Adipose tissue (tissue), 3 donors: ENCODE measurements at regions not wholly inside any gene's neighbourhood (a gene's known extent, or its start where the extent isn't known, plus 50 kb on each side); places are given as distances from the start of the nearest gene placed in this dataset.
A peak's percentile ranks its signal among the peaks of the same experiment; 100 is the strongest.

Source experiments
- H3K27ac ChIP-seq: one replicate; pipeline ENCODE4 v1.5.1; 2013; ENCODE audit warnings: low read depth, low read length
- WGBS, 3 donors: extraction: QIAGEN DNeasy Blood & Tissue Kit; methylation state at CpG; one replicate each; pipeline ENCODE4 v1.1.7; 2013; 5-methylcytosine and 5-hydroxymethylcytosine counted together
- donor health status: healthy with polysubstance abuse.
- donor health status: Bipolar disorder and iron deficiency.
- donor health status: healthy.

GRCh38 chr2:64219149-64219548, 74.9 kb upstream of the PELI1 start:
- 54 to 71% (median 55%) methylated on average over 2 of the region's 2 CpGs for WGBS, 3 donors

GRCh38 chr2:64220265-64220664, 76.0 kb upstream of the PELI1 start:
- H3K27ac ChIP-seq, result peak overlapping the region; percentile 70
- 33 to 52% (median 36%) methylated on average over 1 of the region's 1 CpG for WGBS, 3 donors

More at GRCh38 chr2:64219149-64219548, 74.9 kb upstream of the PELI1 start:
- H3K27ac ChIP-seq, result no peak overlapping the region

GRCh38 chr2:64220894-64221617, 76.8 kb upstream of the PELI1 start:
- peak overlapping the region; percentile 70 for H3K27ac ChIP-seq
- WGBS, 3 donors, result 38 to 65% (median 46%) methylated on average over 4 of the region's 4 CpGs

GRCh38 chr2:64221935-64222334, 77.7 kb upstream of the PELI1 start:
- WGBS, 3 donors, result 82 to 90% (median 89%) methylated on average over 2 of the region's 2 CpGs
- no peak overlapping the region for H3K27ac ChIP-seq

GRCh38 chr2:64222351-64222750, 78.1 kb upstream of the PELI1 start:
- no peak overlapping the region for H3K27ac ChIP-seq
- WGBS, 3 donors, result 30 to 49% (median 47%) methylated on average over 2 of the region's 2 CpGs

- H3K27ac ChIP-seq, result no peak overlapping the region
- WGBS, 3 donors, result 42 to 83% (median 45%) methylated on average over 3 of the region's 3 CpGs
Observed at GRCh38 chr2:64223055-64223454, 78.8 kb upstream of the PELI1 start.

- no peak overlapping the region for H3K27ac ChIP-seq
- WGBS, 3 donors, result 97 to 100% (median 98%) methylated on average over 1 of the region's 1 CpG
Observed at GRCh38 chr2:64225491-64225890, 81.3 kb upstream of the PELI1 start.

- H3K27ac ChIP-seq, result no peak overlapping the region
- WGBS, 3 donors, result 79 to 88% (median 85%) methylated on average over 5 of the region's 5 CpGs
Observed at GRCh38 chr2:64226611-64227010, 82.4 kb upstream of the PELI1 start.

GRCh38 chr2:64227603-64228125, 83.4 kb upstream of the PELI1 start:
- H3K27ac ChIP-seq, result no peak overlapping the region
- 10 to 21% (median 16%) methylated on average over 7 of the region's 7 CpGs for WGBS, 3 donors

- no peak overlapping the region for H3K27ac ChIP-seq
- 1 to 2% (median 2%) methylated on average over 26 of the region's 26 CpGs for WGBS, 3 donors
Observed at GRCh38 chr2:64228126-64228678, 84.0 kb upstream of the PELI1 start.

GRCh38 chr2:64228918-64229317, 84.7 kb upstream of the PELI1 start:
- WGBS, 3 donors, result 82 to 88% (median 84%) methylated on average over 4 of the region's 4 CpGs
- no peak overlapping the region for H3K27ac ChIP-seq

- no peak overlapping the region for H3K27ac ChIP-seq
Observed at GRCh38 chr2:64230540-64230939, 86.3 kb upstream of the PELI1 start.

- H3K27ac ChIP-seq, result no peak overlapping the region
- 93 to 97% (median 95%) methylated on average over 2 of the region's 2 CpGs for WGBS, 3 donors
Observed at GRCh38 chr2:64232266-64232665, 88.0 kb upstream of the PELI1 start.

- no peak overlapping the region for H3K27ac ChIP-seq
- WGBS, 3 donors, result 77 to 83% (median 79%) methylated on average over 4 of the region's 4 CpGs
Observed at GRCh38 chr2:64233376-64233922, 89.2 kb upstream of the PELI1 start.

GRCh38 chr2:64234150-64234549, 89.9 kb upstream of the PELI1 start:
- WGBS, 3 donors, result 78 to 86% (median 81%) methylated on average over 5 of the region's 5 CpGs
- H3K27ac ChIP-seq, result no peak overlapping the region

- H3K27ac ChIP-seq, result no peak overlapping the region
- 64 to 79% (median 68%) methylated on average over 3 of the region's 3 CpGs for WGBS, 3 donors
Observed at GRCh38 chr2:64234785-64235184, 90.6 kb upstream of the PELI1 start.

- no peak overlapping the region for H3K27ac ChIP-seq
- WGBS, 3 donors, result 57 to 82% (median 78%) methylated on average over 2 of the region's 2 CpGs
Observed at GRCh38 chr2:64237266-64237665, 93.0 kb upstream of the PELI1 start.

- no peak overlapping the region for H3K27ac ChIP-seq
- WGBS, 3 donors, result 83 to 89% (median 84%) methylated on average over 4 of the region's 4 CpGs
Observed at GRCh38 chr2:64238799-64239198, 94.6 kb upstream of the PELI1 start.

GRCh38 chr2:64243081-64244036, 99.1 kb upstream of the PELI1 start:
- 87 to 93% (median 93%) methylated on average over 2 of the region's 2 CpGs for whole genome bisulfite sequencing, 3 donors
- no peak overlapping the region for H3K27ac ChIP-seq
